K562 (cell line): ENCODE measurements at regions not wholly inside any gene's neighbourhood (a gene's known extent, or its start where the extent isn't known, plus 50 kb on each side); places are given as distances from the start of the nearest gene placed in this dataset.

ENCODE experiments used
- ATAC-seq: fragments of 200-7000 bp; cut with Tn5 transposase; 3 replicates; pipeline ENCODE4 v1.9.1; 2020; ENCODE audit warnings: moderate library complexity
- BruUV-seq: library from RNA; stranded (reverse); fragments of 400-500 nt; replicated peaks from 2 replicates; lab custom pipeline; 2021; lab: Mats Ljungman, UMichigan
- CTCF ChIA-PET: fragments of 300-600 bp; formaldehyde crosslinking; extraction: SDS; loops from one replicate; lab custom pipeline; 2021; ENCODE audit warnings: low intra/inter-chr PET ratio; lab: Yijun Ruan, JAX
- POLR2A ChIA-PET: fragments of 300-600, 350-650 bp; sonication (Branson Sonifier 250); formaldehyde crosslinking; extraction: SDS; loops from one replicate; lab custom pipeline; 2021; ENCODE audit warnings: antibody characterized with exemption, inconsistent platforms; lab: Yijun Ruan, JAX
- DNase-seq, 4 experiments: peaks; one replicate each; pipeline versions ENCODE4 v3.0.0 to v3.0.0-alpha.2; 2011 to 2018; ENCODE audit warnings: low spot score in 3 of 4, mixed read lengths in 3 of 4; ENCODE audit errors: extremely low read depth in 1 of 4
- FAIRE-seq: peaks from 2 replicates; lab custom pipeline; 2011; peaks lifted over from hg19 to GRCh38; lab: Jason Lieb, UNC
- H2AFZ ChIP-seq: 2 replicates; pipeline ENCODE4 v1.6.0; 2011; ENCODE audit warnings: low read depth, low read length, control low read depth, inconsistent platforms
- H3K27ac ChIP-seq: fragments of 200-600 bp; 3 replicates; pipeline ENCODE4 v1.8.0; 2011; ENCODE audit warnings: low read depth, mild to moderate bottlenecking, control low read depth, inconsistent platforms, low read length, moderate library complexity, mixed read lengths; ENCODE audit errors: extremely low read depth
- H3K27me3 ChIP-seq, 2 experiments: fragments of 300-600 bp in 1 of 2; 2 replicates in 1 of 2; 3 replicates in 1 of 2; pipeline versions ENCODE4 v1.6.0 to v1.8.0; 2011; ENCODE audit warnings: inconsistent platforms in 2 of 2, low read length in 2 of 2, mild to moderate bottlenecking in 1 of 2, mixed read lengths in 1 of 2, moderate library complexity in 1 of 2; ENCODE audit not compliant: control insufficient read depth in 2 of 2, insufficient read depth in 2 of 2
- H3K36me3 ChIP-seq: fragments of 300-600 bp; 3 replicates; pipeline ENCODE4 v1.8.0; 2011; ENCODE audit warnings: mild to moderate bottlenecking, low read length, inconsistent platforms; ENCODE audit not compliant: control insufficient read depth, insufficient read depth
- H3K4me1 ChIP-seq, 2 experiments: fragments of 200-600 bp in 1 of 2; replicated peaks in 1 of 2; 2 replicates in 1 of 2; 3 replicates in 1 of 2; pipeline versions ENCODE4 v1.5.1 to v1.8.0; 2011; ENCODE audit warnings: inconsistent platforms in 2 of 2, low read length in 2 of 2, mild to moderate bottlenecking in 1 of 2, mixed read lengths in 1 of 2, moderate library complexity in 1 of 2; ENCODE audit not compliant: control insufficient read depth in 2 of 2, insufficient read depth in 2 of 2
- H3K4me2 ChIP-seq: 2 replicates; pipeline ENCODE4 v1.6.1; 2011; ENCODE audit warnings: low read length, control low read depth, inconsistent platforms, mixed read lengths; ENCODE audit not compliant: insufficient read depth
- H3K4me3 ChIP-seq: fragments of 200-600 bp; sonication (generic), shearing (Covaris generic); 2 replicates; pipeline ENCODE4 v1.5.1; 2016; ENCODE audit warnings: control low read depth, inconsistent platforms
- H3K79me2 ChIP-seq: fragments of 200-600 bp; 3 replicates; pipeline ENCODE4 v1.8.0; 2011; ENCODE audit warnings: low read length, inconsistent platforms; ENCODE audit not compliant: control insufficient read depth, insufficient read depth
- H3K9ac ChIP-seq, 2 experiments: 2 replicates each; pipeline versions ENCODE4 v1.6.0 to v1.6.1; 2011; ENCODE audit warnings: low read depth in 2 of 2, low read length in 2 of 2, control low read depth in 1 of 2, inconsistent platforms in 1 of 2, mild to moderate bottlenecking in 1 of 2, mixed read lengths in 1 of 2; ENCODE audit not compliant: insufficient read depth in 1 of 2
- H3K9me1 ChIP-seq: one replicate; pipeline ENCODE4 v1.6.0; 2011; ENCODE audit warnings: inconsistent platforms, mild to moderate bottlenecking, low read length, moderate library complexity; ENCODE audit not compliant: control insufficient read depth, insufficient read depth
- H3K9me3 ChIP-seq: replicated peaks from 2 replicates; pipeline ENCODE4 v1.5.1; 2011; ENCODE audit warnings: low read depth, low read length, inconsistent platforms; ENCODE audit not compliant: control insufficient read depth, insufficient read depth
- H4K20me1 ChIP-seq: replicated peaks from 2 replicates; pipeline ENCODE4 v1.6.1; 2011; ENCODE audit warnings: low read length, inconsistent platforms, mixed read lengths; ENCODE audit not compliant: control insufficient read depth, insufficient read depth
- HDAC3 ChIP-seq: fragments of 450-650 bp; IDR thresholded peaks from 2 replicates; pipeline ENCODE4 v1.6.1; 2018; ENCODE audit warnings: borderline replicate concordance, mild to moderate bottlenecking, moderate library complexity; ENCODE audit not compliant: partially characterized antibody
- HMGN3 ChIP-seq: IDR thresholded peaks from 2 replicates; pipeline ENCODE4 v1.6.1; 2011; ENCODE audit warnings: borderline replicate concordance, low read depth, mild to moderate bottlenecking, mixed read lengths, low read length; ENCODE audit not compliant: insufficient read length; ENCODE audit errors: extremely low read depth
- KAT7 ChIP-seq: sonication (generic); formaldehyde crosslinking; IDR thresholded peaks from 2 replicates; pipeline ENCODE4 v1.8.0; 2022; ENCODE audit warnings: missing genetic modification reagents, mild to moderate bottlenecking, borderline replicate concordance
- SAFB ChIP-seq: fragments of 200-400 bp; formaldehyde crosslinking; IDR thresholded peaks from 2 replicates; pipeline ENCODE4 v1.6.1; 2017; ENCODE audit warnings: low read depth, low read length, borderline replicate concordance
- ZC3H4 ChIP-seq: sonication (generic); formaldehyde crosslinking; IDR thresholded peaks from 2 replicates; pipeline ENCODE4 v1.9.0; 2021; ENCODE audit warnings: missing genetic modification reagents, borderline replicate concordance
- ZNF263 ChIP-seq: sonication (generic); formaldehyde crosslinking; IDR thresholded peaks from 2 replicates; pipeline ENCODE4 v1.8.0; 2022; ENCODE audit warnings: mild to moderate bottlenecking, missing genetic modification reagents, borderline replicate concordance
- ZNF354B ChIP-seq: fragments of 250-450 bp; sonication (Bioruptor Pico); IDR thresholded peaks from 2 replicates; pipeline ENCODE4 v1.4.0; 2020
- WGBS: fragments of 100-300 bp; shearing (Covaris generic); methylation state at CpG from one replicate; pipeline ENCODE4 v1.1.6; 2016; ENCODE audit warnings: low coverage, mixed read lengths; ENCODE audit not compliant: insufficient coverage; ENCODE audit errors: missing lambda C conversion rate; 5-methylcytosine and 5-hydroxymethylcytosine counted together
- in situ Hi-C: fragments of 300-500 bp; cut with MboI; formaldehyde crosslinking; loops from 4 replicates; pipeline ENCODE4 v1.15.0; 2018; ENCODE audit warnings: inconsistent platforms, mixed read lengths
- intact Hi-C: fragments of 100-400 bp; cut with micrococcal nuclease; formaldehyde crosslinking; loops from 2 replicates; pipeline ENCODE4 v1.14.2; 2022
- TF ChIP-seq, protein P1 (sequence below): sonication (generic); formaldehyde crosslinking; IDR thresholded peaks from 2 replicates; pipeline ENCODE4 v1.8.0; 2022; ENCODE audit warnings: mild to moderate bottlenecking, low read depth, missing genetic modification reagents

DNA sequence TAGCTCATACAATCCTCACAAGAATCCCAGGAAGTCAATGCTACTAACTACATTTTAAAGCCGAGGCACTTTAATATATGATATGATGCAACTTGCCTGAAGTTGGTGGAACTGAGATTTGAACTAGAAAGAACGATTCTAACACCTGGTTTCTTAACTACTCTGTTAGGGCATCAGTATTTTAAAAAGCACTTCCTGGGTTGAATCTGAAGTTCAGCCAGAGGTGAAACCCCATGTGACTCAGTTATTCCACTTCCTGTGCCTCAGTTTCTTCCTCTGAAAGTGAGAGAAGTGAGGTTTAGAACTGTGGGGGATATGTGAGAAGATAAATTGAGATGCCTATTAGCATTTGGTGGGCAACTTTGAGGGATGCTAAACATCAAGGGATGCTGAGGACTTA is 129.4 kb upstream of the ANKFN1 start:
- no peaks in the 10 kb centered on the region for H3K9me1 ChIP-seq
- DNase-seq = no peak
- no peaks in the 10 kb centered on the region for H3K9me3 ChIP-seq
- no peak for TF ChIP-seq ZC3H4 (CRISPR knock-in tag)
- TF ChIP-seq HMGN3 = no peak
- no peak for TF ChIP-seq ZNF263 (CRISPR knock-in tag)
- TF ChIP-seq HDAC3 = no peak
- TF ChIP-seq, all 486 proteins: peak for 0
- no peak overlapping the region for H2AFZ ChIP-seq
- 0% methylated on average over 2 of the region's 2 CpGs for WGBS
- in situ Hi-C loops = no loop called here
- ChIA-PET POLR2A (no interaction called here), CTCF (no interaction called here)
- H3K79me2 ChIP-seq = no peaks in the 10 kb centered on the region
- H3K36me3 ChIP-seq = no peaks in the 10 kb centered on the region
- H3K4me1 ChIP-seq = no peaks in the 10 kb centered on the region
- H3K27me3 ChIP-seq = no peaks in the 10 kb centered on the region
- no peaks in the 10 kb centered on the region for H4K20me1 ChIP-seq
- BruUV-seq = no TSS peak
- no peak for FAIRE-seq
- H3K27ac ChIP-seq = no peak overlapping the region
- H3K4me3 ChIP-seq = no peak overlapping the region
- intact Hi-C loops = no loop called here
- no peak overlapping the region for H3K4me2 ChIP-seq
- no peak overlapping the region for H3K9ac ChIP-seq
- ATAC-seq = no peak

DNA sequence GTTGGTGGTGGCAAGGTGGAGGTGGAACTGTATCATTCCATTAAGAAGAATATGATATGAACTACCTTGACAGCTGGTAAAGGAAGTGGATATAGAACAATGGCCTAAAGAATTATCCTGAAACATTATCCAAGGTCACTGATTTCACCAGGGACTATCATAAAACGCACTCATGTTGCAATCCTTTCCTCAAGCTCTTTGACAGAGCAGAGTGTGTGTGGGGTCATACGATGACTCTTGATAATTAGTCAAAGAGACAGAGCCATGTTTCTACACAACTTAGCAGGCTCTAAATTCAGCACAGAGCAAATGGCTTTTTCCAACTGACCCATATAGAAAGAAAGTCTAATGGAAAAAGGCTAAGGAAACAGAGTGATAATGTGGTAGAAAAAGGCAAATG is 126.4 kb upstream of the ANKFN1 start:
- no peak for FAIRE-seq
- in situ Hi-C loops = no loop called here

More for the DNA sequence above, 126.4 kb upstream of the ANKFN1 start:
- POLR2A ChIA-PET = interaction anchor here (0.6 kb wide), 1 partner anchor 341 kb away, joined by 4 read pairs; no protein-coding TSS in a partner anchor
- Histone ChIP-seq H3K4me1 (no peaks in the 10 kb centered on the region), H3K9me1 (no peaks in the 10 kb centered on the region), H3K9ac (no peak overlapping the region)
- no peak for ATAC-seq
- WGBS = 0% methylated on average over 2 of the region's 2 CpGs
- intact Hi-C loops = no loop called here
- TF ChIP-seq, protein P1, sequence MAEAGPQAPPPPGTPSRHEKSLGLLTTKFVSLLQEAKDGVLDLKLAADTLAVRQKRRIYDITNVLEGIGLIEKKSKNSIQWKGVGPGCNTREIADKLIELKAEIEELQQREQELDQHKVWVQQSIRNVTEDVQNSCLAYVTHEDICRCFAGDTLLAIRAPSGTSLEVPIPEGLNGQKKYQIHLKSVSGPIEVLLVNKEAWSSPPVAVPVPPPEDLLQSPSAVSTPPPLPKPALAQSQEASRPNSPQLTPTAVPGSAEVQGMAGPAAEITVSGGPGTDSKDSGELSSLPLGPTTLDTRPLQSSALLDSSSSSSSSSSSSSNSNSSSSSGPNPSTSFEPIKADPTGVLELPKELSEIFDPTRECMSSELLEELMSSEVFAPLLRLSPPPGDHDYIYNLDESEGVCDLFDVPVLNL (CRISPR knock-in tag) = no peak
- TF ChIP-seq ZNF354B (CRISPR knock-in tag) (no peak), KAT7 (CRISPR knock-in tag) (no peak), SAFB (no peak)
- TF ChIP-seq, all 486 proteins: peak for 0
- CTCF ChIA-PET = no interaction called here
- Histone ChIP-seq H3K4me3 (no peak overlapping the region), H3K79me2 (no peaks in the 10 kb centered on the region), H2AFZ (no peak overlapping the region), H3K27ac (no peak overlapping the region), H3K9me3 (no peaks in the 10 kb centered on the region), H3K36me3 (no peaks in the 10 kb centered on the region), H4K20me1 (no peaks in the 10 kb centered on the region), H3K4me2 (no peak overlapping the region), H3K27me3 (no peaks in the 10 kb centered on the region)
- DNase-seq = no peak
- no TSS peak for BruUV-seq
